ENCODE measurements at regions not wholly inside any gene's neighbourhood (a gene's known extent, or its start where the extent isn't known, plus 50 kb on each side); places are given as distances from the start of the nearest gene placed in this dataset.

GRCh38 chr4:153963216-153963615 is 174.3 kb upstream of the SFRP2 start:
- TF ChIP-seq POLR2AphosphoS5 (IDR thresholded peaks at IDR 0.05; ENCODE audit: low read depth, low read length) (no peak), TCF7L2 (IDR thresholded peaks at IDR 0.05; ENCODE audit: low read depth, low read length) (no peak), REST (IDR thresholded peaks at IDR 0.05; ENCODE audit: insufficient read depth in 1 of 2, low read depth in 2 of 2, low read length in 1 of 2) (no peak), SIN3A (IDR thresholded peaks at IDR 0.05; ENCODE audit: borderline replicate concordance, insufficient read depth, low read depth, low read length) (no peak)
- TF ChIP-seq, protein P1, sequence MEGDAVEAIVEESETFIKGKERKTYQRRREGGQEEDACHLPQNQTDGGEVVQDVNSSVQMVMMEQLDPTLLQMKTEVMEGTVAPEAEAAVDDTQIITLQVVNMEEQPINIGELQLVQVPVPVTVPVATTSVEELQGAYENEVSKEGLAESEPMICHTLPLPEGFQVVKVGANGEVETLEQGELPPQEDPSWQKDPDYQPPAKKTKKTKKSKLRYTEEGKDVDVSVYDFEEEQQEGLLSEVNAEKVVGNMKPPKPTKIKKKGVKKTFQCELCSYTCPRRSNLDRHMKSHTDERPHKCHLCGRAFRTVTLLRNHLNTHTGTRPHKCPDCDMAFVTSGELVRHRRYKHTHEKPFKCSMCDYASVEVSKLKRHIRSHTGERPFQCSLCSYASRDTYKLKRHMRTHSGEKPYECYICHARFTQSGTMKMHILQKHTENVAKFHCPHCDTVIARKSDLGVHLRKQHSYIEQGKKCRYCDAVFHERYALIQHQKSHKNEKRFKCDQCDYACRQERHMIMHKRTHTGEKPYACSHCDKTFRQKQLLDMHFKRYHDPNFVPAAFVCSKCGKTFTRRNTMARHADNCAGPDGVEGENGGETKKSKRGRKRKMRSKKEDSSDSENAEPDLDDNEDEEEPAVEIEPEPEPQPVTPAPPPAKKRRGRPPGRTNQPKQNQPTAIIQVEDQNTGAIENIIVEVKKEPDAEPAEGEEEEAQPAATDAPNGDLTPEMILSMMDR (IDR thresholded peaks at IDR 0.05) = no peak
- H3K36me3 ChIP-seq (ENCODE audit: control insufficient read depth, insufficient read depth, low read length) = no peaks in the 10 kb centered on the region
- in situ Hi-C loops (cut with HindIII; ENCODE audit: low pct_unique_long_range_greater_than_20kb, low sequenced_read_pairs) (no loop called here), intact Hi-C loops (cut with micrococcal nuclease; ENCODE audit: unreplicated experiment) (no loop called here)
- no peaks in the 10 kb centered on the region for H3K27me3 ChIP-seq (ENCODE audit: control insufficient read depth, insufficient read depth, low read length)
- H3K4me1 ChIP-seq (ENCODE audit: control insufficient read depth, insufficient read depth, low read length) = no peaks in the 10 kb centered on the region
- H3K4me3 ChIP-seq (ENCODE audit: low read depth in 2 of 2, low read length in 2 of 2) = no peak overlapping the region
- H3K27ac ChIP-seq (ENCODE audit: low read length) = no peak overlapping the region
- ATAC-seq = no peak
- ChIA-PET CTCF (no interaction called here), POLR2A (no interaction called here)
- DNase-seq (ENCODE audit: low read depth, low spot score) = no peak
- BruUV-seq (replicated peaks) = no TSS peak
- no peaks in the 10 kb centered on the region for H3K9me3 ChIP-seq (ENCODE audit: control insufficient read depth, insufficient read depth, low read depth, low read length)

DNA sequence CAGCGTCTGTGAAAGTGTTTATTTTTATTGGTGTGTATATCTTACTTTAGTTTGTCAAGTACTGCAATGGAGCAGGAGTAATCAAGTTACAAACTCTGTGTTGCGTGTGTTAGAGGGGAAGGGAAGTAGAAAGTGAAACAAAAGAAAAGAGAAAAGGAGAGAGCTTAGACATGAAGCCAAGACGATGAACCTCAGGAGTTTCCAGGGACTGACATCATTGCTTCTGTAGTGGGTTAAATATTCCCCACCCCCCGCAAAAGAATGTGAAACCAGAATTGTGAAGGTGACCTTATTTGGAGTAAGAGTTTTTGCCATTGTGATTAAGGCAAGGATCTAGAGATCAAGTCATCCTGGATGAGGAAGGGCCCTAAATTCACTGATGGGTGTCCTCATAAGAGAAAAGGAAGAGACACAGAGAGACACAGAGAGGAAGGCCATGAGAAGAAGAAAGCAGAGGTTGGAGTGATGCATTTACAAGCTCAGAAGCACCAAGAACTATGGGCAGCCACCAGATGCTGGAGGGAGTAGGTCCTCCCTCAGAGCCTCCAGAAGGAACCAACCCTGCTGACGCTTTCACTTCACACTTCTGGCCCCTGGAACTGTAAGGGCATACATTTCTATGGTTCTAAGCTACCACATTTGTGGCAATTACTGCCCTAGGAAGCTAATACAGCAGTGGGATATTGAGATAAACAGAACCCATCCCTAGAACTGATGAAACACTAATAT is 173.6 kb upstream of the SFRP2 start:
- Histone ChIP-seq H3K4me3 (ENCODE audit: low read depth in 2 of 2, low read length in 2 of 2) (no peak overlapping the region), H3K36me3 (ENCODE audit: control insufficient read depth, insufficient read depth, low read length) (no peaks in the 10 kb centered on the region), H3K27me3 (ENCODE audit: control insufficient read depth, insufficient read depth, low read length) (no peaks in the 10 kb centered on the region), H3K4me1 (ENCODE audit: control insufficient read depth, insufficient read depth, low read length) (no peaks in the 10 kb centered on the region), H3K9me3 (ENCODE audit: control insufficient read depth, insufficient read depth, low read depth, low read length) (no peaks in the 10 kb centered on the region), H3K27ac (ENCODE audit: low read length) (no peak overlapping the region)
- TF ChIP-seq, protein P1 (IDR thresholded peaks at IDR 0.05) = no peak
- TF ChIP-seq TCF7L2 (IDR thresholded peaks at IDR 0.05; ENCODE audit: low read depth, low read length) = no peak
- TF ChIP-seq REST (IDR thresholded peaks at IDR 0.05; ENCODE audit: insufficient read depth in 1 of 2, low read depth in 2 of 2, low read length in 1 of 2) = no peak
- no peak for TF ChIP-seq SIN3A (IDR thresholded peaks at IDR 0.05; ENCODE audit: borderline replicate concordance, insufficient read depth, low read depth, low read length)
- no peak for TF ChIP-seq POLR2AphosphoS5 (IDR thresholded peaks at IDR 0.05; ENCODE audit: low read depth, low read length)
- intact Hi-C loops (cut with micrococcal nuclease; ENCODE audit: unreplicated experiment) = no loop called here
- DNase-seq (ENCODE audit: low read depth, low spot score) = no peak
- ChIA-PET POLR2A (no interaction called here), CTCF (no interaction called here)
- BruUV-seq (replicated peaks) = no TSS peak
- ATAC-seq = no peak
- in situ Hi-C loops (cut with HindIII; ENCODE audit: low pct_unique_long_range_greater_than_20kb, low sequenced_read_pairs) = no loop called here
